H9 (cell line): ENCODE measurements at regions not wholly inside any gene's neighbourhood (a gene's known extent, or its start where the extent isn't known, plus 50 kb on each side); places are given as distances from the start of the nearest gene placed in this dataset.

Experiments used
- DNase-seq: peaks from one replicate; pipeline ENCODE4 v3.0.0-alpha.2; 2017
- H2AFZ ChIP-seq: one replicate; pipeline ENCODE4 v1.6.1; 2013; ENCODE audit warnings: mild to moderate bottlenecking, low read length, control low read depth, moderate library complexity
- H2AK5ac ChIP-seq: 2 replicates; pipeline ENCODE4 v1.6.1; 2013; ENCODE audit warnings: low read length, control low read depth, mixed read lengths; ENCODE audit not compliant: insufficient read length
- H2BK120ac ChIP-seq: one replicate; pipeline ENCODE4 v1.6.1; 2013; ENCODE audit warnings: low read depth, mild to moderate bottlenecking, low read length, control low read depth, inconsistent platforms; ENCODE audit not compliant: poor library complexity, severe bottlenecking
- H2BK12ac ChIP-seq: 2 replicates; pipeline ENCODE4 v1.6.1; 2013; ENCODE audit warnings: low read length, control low read depth, mixed read lengths, low read depth; ENCODE audit not compliant: insufficient read length
- H2BK15ac ChIP-seq: 2 replicates; pipeline ENCODE4 v1.6.1; 2013; ENCODE audit warnings: low read depth, low read length, control low read depth
- H2BK20ac ChIP-seq: one replicate; pipeline ENCODE4 v1.6.1; 2013; ENCODE audit warnings: low read depth, mild to moderate bottlenecking, low read length, control low read depth, inconsistent platforms; ENCODE audit not compliant: poor library complexity, severe bottlenecking
- H2BK5ac ChIP-seq: 2 replicates; pipeline ENCODE4 v1.6.1; 2013; ENCODE audit warnings: low read length, control low read depth, mixed read lengths; ENCODE audit not compliant: insufficient read length
- H3K14ac ChIP-seq: 2 replicates; pipeline ENCODE4 v1.6.1; 2013; ENCODE audit warnings: low read length, control low read depth; ENCODE audit not compliant: insufficient read depth
- H3K18ac ChIP-seq: 2 replicates; pipeline ENCODE4 v1.6.1; 2013; ENCODE audit warnings: low read depth, mild to moderate bottlenecking, mixed read lengths, low read length, control low read depth; ENCODE audit not compliant: insufficient read length
- H3K23ac ChIP-seq: 2 replicates; pipeline ENCODE4 v1.6.1; 2013; ENCODE audit warnings: low read length, control low read depth, mixed read lengths, low read depth; ENCODE audit not compliant: insufficient read length
- H3K23me2 ChIP-seq: 2 replicates; pipeline ENCODE4 v1.6.1; 2013; ENCODE audit warnings: low read depth, mild to moderate bottlenecking, mixed read lengths, low read length, control low read depth; ENCODE audit not compliant: insufficient read length, poor library complexity, severe bottlenecking
- H3K27ac ChIP-seq: 2 replicates; pipeline ENCODE4 v1.5.1; 2013; ENCODE audit warnings: low read length, control low read depth, mixed read lengths, low read depth; ENCODE audit not compliant: insufficient read length
- H3K27me3 ChIP-seq: 2 replicates; pipeline ENCODE4 v1.6.1; 2013; ENCODE audit warnings: low read length, control low read depth, inconsistent platforms; ENCODE audit not compliant: insufficient read depth
- H3K4ac ChIP-seq: 2 replicates; pipeline ENCODE4 v1.6.1; 2013; ENCODE audit warnings: low read depth, mild to moderate bottlenecking, control low read depth, inconsistent platforms, low read length, moderate library complexity
- H3K4me1 ChIP-seq: 2 replicates; pipeline ENCODE4 v1.6.1; 2013; ENCODE audit warnings: low read length, control low read depth, inconsistent platforms; ENCODE audit not compliant: insufficient read depth
- H3K4me2 ChIP-seq: 2 replicates; pipeline ENCODE4 v1.6.1; 2013; ENCODE audit warnings: low read length, control low read depth, mixed read lengths; ENCODE audit not compliant: insufficient read length, insufficient read depth
- H3K56ac ChIP-seq: 2 replicates; pipeline ENCODE4 v1.6.1; 2013; ENCODE audit warnings: low read depth, mild to moderate bottlenecking, mixed read lengths, low read length, control low read depth; ENCODE audit not compliant: insufficient read length
- H3K79me1 ChIP-seq: 2 replicates; pipeline ENCODE4 v1.6.1; 2013; ENCODE audit warnings: low read depth, mild to moderate bottlenecking, moderate library complexity, low read length, control low read depth, inconsistent platforms; ENCODE audit not compliant: insufficient read depth, poor library complexity, severe bottlenecking
- H3K79me2 ChIP-seq: 2 replicates; pipeline ENCODE4 v1.6.1; 2013; ENCODE audit warnings: low read length, control low read depth, inconsistent platforms; ENCODE audit not compliant: insufficient read depth
- H3K9ac ChIP-seq: 2 replicates; pipeline ENCODE4 v1.6.1; 2013; ENCODE audit warnings: low read length, control low read depth, mixed read lengths; ENCODE audit not compliant: insufficient read length; ENCODE audit errors: extremely low read depth
- H3K9me3 ChIP-seq: one replicate; pipeline ENCODE4 v1.6.1; 2013; ENCODE audit warnings: low read depth, low read length, inconsistent platforms; ENCODE audit not compliant: control insufficient read depth
- H3T11ph ChIP-seq: one replicate; pipeline ENCODE4 v1.6.1; 2013; ENCODE audit warnings: mild to moderate bottlenecking, low read length, control low read depth, inconsistent platforms
- H4K20me1 ChIP-seq: one replicate; pipeline ENCODE4 v1.6.1; 2013; ENCODE audit not compliant: control insufficient read depth, insufficient read length, insufficient read depth
- H4K5ac ChIP-seq: 2 replicates; pipeline ENCODE4 v1.6.1; 2013; ENCODE audit warnings: low read depth, mild to moderate bottlenecking, mixed read lengths, low read length, control low read depth; ENCODE audit not compliant: insufficient read length
- H4K8ac ChIP-seq: replicated peaks from 2 replicates; pipeline ENCODE4 v1.6.1; 2013; ENCODE audit warnings: low read length, control low read depth, mixed read lengths, low read depth; ENCODE audit not compliant: insufficient read length
- H4K91ac ChIP-seq: 2 replicates; pipeline ENCODE4 v1.6.1; 2013; ENCODE audit warnings: low read depth, mild to moderate bottlenecking, moderate library complexity, mixed read lengths, low read length, control low read depth; ENCODE audit not compliant: insufficient read length
- H3K27ac Mint-ChIP-seq, 3 experiments: 2 replicates in 2 of 3; 3 replicates in 1 of 3; pipeline ENCODE4 v1.8.0; 2020 to 2021; ENCODE audit warnings: mixed read lengths in 3 of 3, mild to moderate bottlenecking in 1 of 3, moderate library complexity in 1 of 3
- H3K27me3 Mint-ChIP-seq: 2 replicates; pipeline ENCODE4 v1.8.0; 2021; ENCODE audit warnings: low read depth, mild to moderate bottlenecking, moderate library complexity, mixed read lengths
- H3K36me3 Mint-ChIP-seq, 3 experiments: 2 replicates in 2 of 3; 3 replicates in 1 of 3; pipeline ENCODE4 v1.8.0; 2020 to 2021; ENCODE audit warnings: low read depth in 3 of 3, mixed read lengths in 3 of 3; ENCODE audit not compliant: insufficient read depth in 1 of 3
- H3K4me1 Mint-ChIP-seq, 2 experiments: 2 replicates each; pipeline ENCODE4 v1.8.0; 2020; ENCODE audit warnings: mixed read lengths in 2 of 2
- H3K4me3 Mint-ChIP-seq, 2 experiments: 2 replicates in 1 of 2; 3 replicates in 1 of 2; pipeline ENCODE4 v1.8.0; 2020 to 2021; ENCODE audit warnings: mild to moderate bottlenecking in 2 of 2, mixed read lengths in 2 of 2, moderate library complexity in 1 of 2
- H3K9me3 Mint-ChIP-seq, 2 experiments: 2 replicates in 1 of 2; 3 replicates in 1 of 2; pipeline ENCODE4 v1.8.0; 2020; ENCODE audit warnings: mild to moderate bottlenecking in 2 of 2, mixed read lengths in 2 of 2, moderate library complexity in 1 of 2
- WGBS: extraction: QIAGEN DNeasy Blood & Tissue Kit; methylation state at CpG from one replicate; pipeline ENCODE4 v1.1.7; 2013; ENCODE audit warnings: missing lambda C conversion rate, low lambda C conversion rate, mixed read lengths; ENCODE audit not compliant: insufficient read length; ENCODE audit errors: extremely low coverage; 5-methylcytosine and 5-hydroxymethylcytosine counted together
- TF ChIP-seq, protein P1 (sequence below): fragments of 200-600 bp; sonication (generic); conservative IDR thresholded peaks from 3 replicates; pipeline ENCODE4 v1.8.0; 2021; ENCODE audit warnings: antibody characterized with exemption, mild to moderate bottlenecking

- Mint-ChIP-seq H3K27me3 (no peaks in the 10 kb centered on the region), H3K9me3 (no peaks in the 10 kb centered on the region), H3K4me3 (no peak overlapping the region), H3K4me1 (peaks cover 3 to 5% of the 10 kb centered on the region in 2 experiments; a peak in 3 of 4 replicates), H3K36me3 (no peaks in the 10 kb centered on the region), H3K27ac (no peak overlapping the region)
- Histone ChIP-seq H3K9me3 (no peaks in the 10 kb centered on the region), H3K18ac (no peak overlapping the region), H2BK120ac (no peak overlapping the region), H2BK20ac (no peak overlapping the region), H2BK12ac (no peak overlapping the region), H3K23me2 (no peaks in the 10 kb centered on the region), H3K27me3 (no peaks in the 10 kb centered on the region), H3K23ac (no peak overlapping the region), H3K79me1 (no peaks in the 10 kb centered on the region), H3K9ac (no peak overlapping the region), H3K4me2 (no peak overlapping the region), H2BK15ac (no peak overlapping the region), H4K8ac (no peak overlapping the region), H4K20me1 (no peaks in the 10 kb centered on the region), H3K4me1 (no peaks in the 10 kb centered on the region), H2AK5ac (no peak overlapping the region), H3K56ac (no peak overlapping the region), H3K27ac (no peak overlapping the region), H3T11ph (no peak overlapping the region), H3K14ac (no peak overlapping the region), H2BK5ac (no peak overlapping the region), H4K91ac (no peak overlapping the region), H3K4ac (no peak overlapping the region), H2AFZ (no peak overlapping the region), H4K5ac (no peak overlapping the region), H3K79me2 (no peaks in the 10 kb centered on the region)
- TF ChIP-seq, protein P1, sequence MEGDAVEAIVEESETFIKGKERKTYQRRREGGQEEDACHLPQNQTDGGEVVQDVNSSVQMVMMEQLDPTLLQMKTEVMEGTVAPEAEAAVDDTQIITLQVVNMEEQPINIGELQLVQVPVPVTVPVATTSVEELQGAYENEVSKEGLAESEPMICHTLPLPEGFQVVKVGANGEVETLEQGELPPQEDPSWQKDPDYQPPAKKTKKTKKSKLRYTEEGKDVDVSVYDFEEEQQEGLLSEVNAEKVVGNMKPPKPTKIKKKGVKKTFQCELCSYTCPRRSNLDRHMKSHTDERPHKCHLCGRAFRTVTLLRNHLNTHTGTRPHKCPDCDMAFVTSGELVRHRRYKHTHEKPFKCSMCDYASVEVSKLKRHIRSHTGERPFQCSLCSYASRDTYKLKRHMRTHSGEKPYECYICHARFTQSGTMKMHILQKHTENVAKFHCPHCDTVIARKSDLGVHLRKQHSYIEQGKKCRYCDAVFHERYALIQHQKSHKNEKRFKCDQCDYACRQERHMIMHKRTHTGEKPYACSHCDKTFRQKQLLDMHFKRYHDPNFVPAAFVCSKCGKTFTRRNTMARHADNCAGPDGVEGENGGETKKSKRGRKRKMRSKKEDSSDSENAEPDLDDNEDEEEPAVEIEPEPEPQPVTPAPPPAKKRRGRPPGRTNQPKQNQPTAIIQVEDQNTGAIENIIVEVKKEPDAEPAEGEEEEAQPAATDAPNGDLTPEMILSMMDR, result no peak
- no peak for DNase-seq
- no CpG with 5 or more reads among the region's 3 CpGs for WGBS
Measured at GRCh38 chr18:63046375-63046774, 273.2 kb downstream of the BCL2 start.
